GM11168 (cell line): ENCODE measurements at regions not wholly inside any gene's neighbourhood (a gene's known extent, or its start where the extent isn't known, plus 50 kb on each side); places are given as distances from the start of the nearest gene placed in this dataset.

ENCODE experiments used
- in situ Hi-C: fragments of 300-500 bp; cut with MboI; formaldehyde crosslinking; loops from one replicate; pipeline ENCODE4 v1.12.0; 2022; ENCODE audit warnings: low sequenced_read_pairs; ENCODE audit not compliant: unreplicated experiment

DNA sequence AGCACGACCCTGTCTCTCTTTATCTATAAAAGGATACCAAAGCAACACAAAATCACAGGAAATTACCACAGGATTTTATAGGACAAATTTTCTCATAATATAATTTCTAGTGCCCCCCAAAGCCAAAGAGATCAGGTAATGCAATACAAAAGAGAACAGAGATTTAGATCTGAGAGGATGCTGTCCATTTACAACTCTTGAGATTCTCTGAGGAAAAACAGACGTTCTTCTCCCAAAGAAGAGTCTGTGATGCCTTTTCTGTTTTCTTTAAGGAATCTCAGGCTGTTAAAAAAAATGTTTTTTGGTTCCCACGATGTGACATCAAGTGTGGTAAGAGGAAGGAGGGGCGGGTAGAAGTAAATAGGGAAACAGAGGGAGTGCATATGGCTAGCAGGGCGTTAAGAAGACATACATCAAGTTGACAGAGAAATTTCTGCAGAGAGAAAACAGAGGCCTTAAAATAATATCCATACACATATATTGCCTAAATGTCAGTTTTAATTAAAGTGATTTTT, 274.7 kb downstream of the YTHDC2 start:
- in situ Hi-C loops, result no loop called here

DNA sequence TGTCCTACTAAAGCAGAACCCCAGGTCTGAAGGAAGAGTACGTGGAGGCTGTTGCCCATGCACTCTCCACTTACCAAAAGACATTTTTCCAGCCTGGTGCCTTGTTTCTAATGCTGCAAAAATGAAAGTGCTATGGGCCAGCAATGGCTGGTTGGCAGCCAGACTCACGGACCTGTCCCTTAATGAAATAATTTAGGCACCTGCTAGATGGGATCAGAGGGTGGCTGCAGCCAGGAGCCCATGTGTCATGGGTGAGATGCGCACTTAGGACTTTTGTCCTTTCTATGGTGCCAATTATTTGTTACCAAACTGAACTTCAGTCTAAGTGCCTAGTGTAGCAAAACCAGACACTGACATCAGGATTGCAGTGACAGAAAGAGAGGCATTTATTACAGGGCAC, 276.3 kb downstream of the YTHDC2 start:
- in situ Hi-C loops, result no loop called here

DNA sequence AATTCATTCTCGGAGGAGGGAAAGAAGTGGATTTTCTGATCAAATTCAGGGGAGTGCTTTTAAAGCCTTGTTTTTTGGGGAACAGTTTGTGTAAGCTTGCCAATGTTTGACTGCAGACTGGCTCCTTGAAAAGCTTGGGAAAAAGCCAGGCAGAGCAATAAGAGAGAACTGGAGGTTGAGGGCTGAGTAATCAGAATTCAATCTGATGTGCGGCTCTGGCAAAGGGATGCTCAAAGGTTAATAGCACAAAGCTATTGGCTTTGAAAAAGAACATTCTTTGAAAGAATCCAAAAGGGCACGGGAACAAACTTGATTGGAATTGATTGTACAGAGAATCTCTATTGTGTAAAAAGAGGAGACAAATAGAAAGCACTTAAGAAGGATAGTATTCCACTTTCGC, 279.3 kb downstream of the YTHDC2 start:
- in situ Hi-C loops, result no loop called here

DNA sequence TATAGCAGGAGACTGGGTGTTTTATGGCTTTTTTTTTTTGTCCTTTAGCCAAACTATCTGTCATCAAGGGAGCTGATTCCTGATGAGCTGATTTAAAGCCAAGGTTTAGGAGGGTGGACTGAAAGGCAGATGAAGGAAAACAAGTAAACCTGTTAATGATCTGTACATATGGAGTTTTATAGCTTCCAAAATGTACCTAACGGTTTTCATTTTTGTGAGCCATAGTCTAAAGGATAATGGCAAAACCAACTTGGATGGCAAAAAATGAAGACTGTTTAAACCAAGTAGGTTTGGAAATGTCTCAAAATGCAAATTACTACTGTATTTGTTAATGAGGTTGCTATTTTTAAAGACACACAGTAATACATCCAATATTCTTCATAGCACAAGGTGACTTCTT, 281.5 kb downstream of the YTHDC2 start:
- in situ Hi-C loops, result no loop called here

DNA sequence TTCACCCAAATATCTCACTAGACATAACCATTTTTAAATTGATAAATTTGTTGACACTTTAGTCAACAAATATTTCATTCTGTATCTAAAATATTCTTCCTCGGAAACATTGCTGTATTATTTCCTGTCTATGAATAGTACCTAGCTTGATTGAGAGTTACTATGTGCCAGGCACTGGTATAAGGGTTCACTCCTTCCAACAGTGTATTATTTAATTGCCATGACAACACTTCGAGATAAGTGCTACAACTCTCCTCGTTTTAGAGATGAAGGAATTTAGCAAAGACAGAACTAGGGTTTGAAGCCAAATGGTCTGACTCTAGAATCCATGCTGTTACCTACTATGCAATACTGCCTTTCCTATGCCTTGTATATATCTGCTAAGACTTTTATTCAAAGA, 287.2 kb downstream of the YTHDC2 start:
- in situ Hi-C loops, result no loop called here

DNA sequence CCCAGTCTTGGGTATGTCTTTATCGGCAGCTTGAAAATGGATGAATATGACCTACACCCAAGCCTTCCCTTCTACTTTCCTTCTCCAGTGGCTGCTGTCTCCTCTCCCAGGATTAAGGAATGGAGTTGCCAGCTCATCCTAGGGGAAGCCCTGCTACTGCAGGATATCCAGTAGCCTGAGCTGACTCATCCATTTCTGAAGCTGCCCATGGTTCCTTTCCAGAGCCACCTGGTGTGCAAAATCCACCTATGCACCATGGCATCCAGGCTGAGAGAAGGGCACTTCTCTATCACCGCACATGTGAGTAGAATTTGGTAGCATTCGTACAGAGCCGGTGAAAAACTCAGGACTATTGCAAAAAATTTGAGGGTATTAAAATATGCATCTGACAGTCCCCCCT, 290.8 kb downstream of the YTHDC2 start:
- in situ Hi-C loops, result no loop called here

- in situ Hi-C loops, result no loop called here
Measured at GRCh38 chr5:113804943-113805342, 291.4 kb downstream of the YTHDC2 start.

- in situ Hi-C loops, result no loop called here
Measured at GRCh38 chr5:113806250-113806649, 292.8 kb downstream of the YTHDC2 start.

GRCh38 chr5:113806904-113807303, 293.4 kb downstream of the YTHDC2 start:
- in situ Hi-C loops, result no loop called here

DNA sequence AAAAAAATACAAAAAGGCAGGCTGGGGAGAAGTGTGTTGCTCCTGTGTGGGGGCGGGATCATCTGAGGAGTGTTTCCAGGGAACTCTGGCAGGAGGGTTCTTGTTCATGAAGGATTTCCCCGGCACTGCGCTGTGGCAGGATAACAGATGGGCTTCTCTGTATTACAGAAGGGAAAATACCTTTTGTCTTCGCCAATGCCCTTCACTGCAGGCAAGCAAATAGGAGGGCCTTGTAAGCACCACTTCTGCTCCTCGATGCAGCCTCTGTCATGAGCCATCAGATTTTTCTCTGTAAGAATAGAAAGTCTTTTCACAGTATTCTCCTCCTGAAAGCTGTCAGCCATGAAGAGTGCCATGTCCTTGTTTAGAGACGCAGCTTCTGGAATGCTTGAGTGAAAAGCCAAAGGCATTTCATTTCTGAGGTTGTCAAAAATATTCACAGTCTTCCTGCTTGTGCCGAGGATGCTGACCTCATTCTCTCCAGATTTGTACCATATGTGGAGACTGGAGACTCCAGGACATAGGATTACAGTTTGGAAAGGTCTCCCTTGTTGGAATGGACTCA, 294.0 kb downstream of the YTHDC2 start:
- in situ Hi-C loops, result no loop called here

DNA sequence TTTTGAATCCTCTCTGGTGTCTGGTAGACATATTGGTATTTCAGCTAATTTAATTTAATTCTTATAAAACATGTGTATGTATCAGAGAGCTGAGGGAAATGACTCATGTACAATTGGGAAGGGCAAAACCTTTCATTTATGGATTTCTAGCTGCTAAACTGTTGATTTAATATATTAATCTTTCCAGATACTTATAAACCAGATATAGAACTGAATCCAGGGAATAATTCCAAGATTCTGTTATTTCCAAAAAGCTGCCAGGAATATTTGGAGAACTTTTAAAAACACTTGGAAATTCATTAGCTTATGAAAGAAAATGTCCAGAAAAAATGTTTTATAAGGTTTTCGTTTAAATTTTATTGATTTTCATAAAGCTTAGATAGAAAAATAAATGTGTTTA, 295.5 kb downstream of the YTHDC2 start:
- in situ Hi-C loops, result no loop called here

DNA sequence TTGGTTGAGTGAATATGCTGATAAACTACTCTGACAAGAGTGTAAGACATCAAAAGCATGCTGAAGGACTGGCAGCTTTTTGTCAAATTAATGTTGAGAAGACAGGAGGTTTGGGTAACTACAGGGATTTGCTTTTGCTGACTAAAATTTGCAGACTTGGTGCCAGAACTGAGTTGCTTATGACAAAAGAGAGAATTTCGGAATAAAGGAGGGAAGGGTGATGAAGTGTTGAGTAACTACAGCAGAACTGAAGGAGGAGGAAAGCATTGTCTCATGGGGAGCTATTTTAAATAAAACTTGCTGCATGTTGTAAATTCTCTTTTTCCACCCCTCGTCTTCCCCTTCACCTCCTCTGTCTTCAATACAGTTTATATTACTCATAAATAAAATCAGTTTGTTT, 296.1 kb downstream of the YTHDC2 start:
- in situ Hi-C loops, result no loop called here

DNA sequence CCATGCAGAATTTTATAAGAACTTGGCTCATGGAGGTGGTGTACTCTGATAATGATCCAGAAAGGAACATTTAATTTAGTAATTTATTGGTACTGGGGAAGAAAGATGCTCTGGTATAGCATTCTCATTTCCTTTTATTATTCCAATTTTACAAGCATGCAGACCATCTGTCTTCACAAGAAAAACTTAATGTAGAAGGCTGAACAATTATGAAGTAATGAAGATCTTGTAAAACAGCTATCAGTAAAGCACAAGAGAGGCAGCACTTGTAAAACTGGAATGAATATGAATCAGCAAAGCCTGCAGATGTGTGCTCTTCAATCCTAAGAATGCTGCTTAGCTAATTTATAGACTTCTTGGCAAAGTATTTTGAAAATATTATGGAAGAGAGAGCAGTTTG, 300.0 kb downstream of the YTHDC2 start:
- in situ Hi-C loops, result no loop called here

- in situ Hi-C loops, result no loop called here
Measured at GRCh38 chr5:113817683-113818082, 304.2 kb downstream of the YTHDC2 start.

DNA sequence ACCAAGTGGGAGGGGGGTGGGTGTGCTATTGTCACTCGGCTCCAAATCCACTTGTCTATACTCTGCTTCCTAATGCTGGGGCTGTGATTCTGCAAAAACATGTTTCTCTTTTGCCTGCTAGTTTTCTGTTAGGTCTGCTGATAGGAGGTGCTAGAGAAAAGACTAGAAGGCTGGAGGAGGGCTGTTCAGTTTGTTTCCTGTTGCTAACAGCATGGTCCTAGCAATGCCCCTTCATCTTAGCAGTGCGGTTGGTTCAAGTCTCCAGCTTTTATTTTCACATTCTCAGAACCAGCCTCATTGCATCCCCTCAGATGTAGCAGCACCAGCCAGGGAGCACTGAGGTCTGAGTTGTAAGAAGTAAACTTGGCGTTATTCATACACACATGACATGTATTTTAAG, 310.2 kb downstream of the YTHDC2 start:
- in situ Hi-C loops, result no loop called here

DNA sequence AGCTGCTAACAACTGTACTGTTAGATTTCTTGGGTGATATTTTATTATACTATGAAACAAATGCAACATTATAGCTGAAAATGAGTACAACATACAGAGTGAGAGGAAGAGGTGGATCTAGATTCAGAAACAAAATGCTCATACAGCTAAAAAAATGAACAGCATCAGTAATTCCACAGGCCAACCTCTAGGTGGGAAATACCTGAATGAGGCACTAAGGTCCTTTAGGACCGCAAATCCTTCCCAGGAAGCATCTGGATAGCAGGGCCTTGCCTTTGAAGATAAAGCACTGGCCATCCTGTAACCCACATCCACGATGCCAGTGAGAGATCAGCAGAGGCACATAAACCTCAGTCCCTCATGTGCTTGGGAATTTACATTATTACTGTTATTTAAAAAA, 310.8 kb downstream of the YTHDC2 start:
- in situ Hi-C loops, result no loop called here

GRCh38 chr5:113825176-113825575, 311.7 kb downstream of the YTHDC2 start:
- in situ Hi-C loops, result no loop called here

DNA sequence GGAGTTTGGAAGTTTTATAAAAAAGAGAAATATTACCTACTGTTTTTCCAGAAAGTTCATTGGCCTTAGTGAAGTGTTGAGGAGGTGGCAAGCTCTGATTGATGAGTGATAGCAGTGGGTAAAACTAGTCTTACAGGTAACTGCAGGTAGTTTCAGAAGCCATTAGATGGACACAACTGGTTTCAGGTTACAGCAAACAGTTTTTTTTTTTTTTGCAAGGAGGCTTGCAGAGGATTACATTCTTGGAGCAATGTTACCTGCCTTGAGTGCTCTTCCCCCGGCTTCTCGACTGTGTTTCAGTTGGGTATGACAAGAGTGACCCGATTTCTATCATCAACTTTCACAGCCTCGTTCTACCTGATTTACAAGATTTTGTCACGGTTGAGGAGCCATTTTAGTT, 333.4 kb downstream of the YTHDC2 start:
- in situ Hi-C loops, result no loop called here

GRCh38 chr5:113864437-113864836, 350.9 kb downstream of the YTHDC2 start:
- in situ Hi-C loops, result no loop called here

- in situ Hi-C loops, result no loop called here
Measured at GRCh38 chr5:113866763-113867162, 353.3 kb downstream of the YTHDC2 start.

- in situ Hi-C loops, result no loop called here
Measured at GRCh38 chr5:113869611-113870010, 356.1 kb downstream of the YTHDC2 start.

DNA sequence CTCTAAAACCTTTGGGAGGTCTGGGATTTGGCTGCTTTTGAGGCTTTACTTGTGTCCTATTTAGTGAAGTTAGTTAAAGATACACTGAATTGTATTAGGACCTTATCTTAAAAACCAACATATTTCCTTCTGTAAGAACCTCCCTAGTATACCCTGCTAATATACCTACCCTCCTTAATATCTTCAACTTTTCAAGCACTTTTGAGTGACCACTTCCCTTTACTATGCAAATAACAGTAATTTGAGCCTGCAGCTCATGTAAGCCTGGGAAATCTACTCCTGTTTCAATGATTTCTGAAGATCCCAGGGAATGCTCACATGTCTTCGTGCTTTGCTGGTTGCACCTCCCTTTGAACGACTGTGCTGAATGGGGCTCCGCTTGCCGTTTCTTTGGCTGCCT, 358.5 kb downstream of the YTHDC2 start:
- in situ Hi-C loops, result no loop called here

- in situ Hi-C loops, result no loop called here
Measured at GRCh38 chr5:113875096-113875495, 361.6 kb downstream of the YTHDC2 start.
